GM23338 (cell line): ENCODE measurements at regions not wholly inside any gene's neighbourhood (a gene's known extent, or its start where the extent isn't known, plus 50 kb on each side); places are given as distances from the start of the nearest gene placed in this dataset.

Source experiments
- CREB1 ChIP-seq: fragments of 250-450 bp; sonication (Bioruptor Pico); IDR thresholded peaks from 2 replicates; pipeline ENCODE4 v1.5.0; 2020; ENCODE audit warnings: low read depth, mild to moderate bottlenecking, moderate library complexity
- EZH2 ChIP-seq: fragments of 200-600 bp; sonication (generic); IDR thresholded peaks from one replicate; pipeline ENCODE4 v1.8.0; 2017; ENCODE audit warnings: antibody characterized with exemption, mild to moderate bottlenecking, low read depth; ENCODE audit not compliant: unreplicated experiment
- EZH2phosphoT487 ChIP-seq: fragments of 200-600 bp; sonication (generic); IDR thresholded peaks from one replicate; pipeline ENCODE4 v1.8.1; 2018; ENCODE audit warnings: antibody characterized with exemption; ENCODE audit not compliant: unreplicated experiment
- JUNB ChIP-seq: IDR thresholded peaks from one replicate; pipeline ENCODE4 v1.6.1; 2016; ENCODE audit warnings: antibody characterized with exemption; ENCODE audit not compliant: unreplicated experiment
- POLR2AphosphoS5 ChIP-seq: IDR thresholded peaks from 2 replicates; pipeline ENCODE4 v1.6.1; 2016; ENCODE audit warnings: antibody characterized with exemption, low read depth
- TF ChIP-seq, protein P1 (sequence below): IDR thresholded peaks from one replicate; pipeline ENCODE4 v1.6.1; 2018; ENCODE audit warnings: antibody characterized with exemption; ENCODE audit not compliant: unreplicated experiment
- TF ChIP-seq, protein P2 (sequence below), 2 experiments: fragments of 200-600 bp in 1 of 2; sonication (generic) in 1 of 2; conservative IDR thresholded peaks; 2 replicates each; pipeline versions ENCODE4 v1.5.1 to v1.6.1; 2016 to 2017; ENCODE audit warnings: antibody characterized with exemption in 2 of 2, low read depth in 2 of 2, mild to moderate bottlenecking in 2 of 2, moderate library complexity in 1 of 2

DNA sequence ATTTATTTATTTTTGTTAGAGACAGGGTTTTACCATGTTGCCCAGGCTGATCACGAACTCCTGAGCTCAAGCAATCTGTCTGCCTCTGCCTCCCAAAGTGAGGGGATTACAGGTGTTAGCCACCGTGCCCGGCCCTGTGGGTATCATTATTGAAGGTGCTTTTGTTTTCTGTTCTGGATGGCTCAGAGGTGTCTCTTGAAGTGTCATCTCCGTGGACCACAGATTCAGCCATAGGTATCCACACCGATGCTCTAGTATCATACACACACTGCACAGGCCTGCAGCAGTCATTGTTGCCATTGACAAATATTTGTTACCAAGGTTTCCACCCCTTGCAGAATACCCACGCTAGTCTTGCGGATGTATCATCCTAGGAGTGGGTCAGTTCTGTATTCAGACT is 446.2 kb downstream of the XYLT1 start:
- TF ChIP-seq, protein P1, sequence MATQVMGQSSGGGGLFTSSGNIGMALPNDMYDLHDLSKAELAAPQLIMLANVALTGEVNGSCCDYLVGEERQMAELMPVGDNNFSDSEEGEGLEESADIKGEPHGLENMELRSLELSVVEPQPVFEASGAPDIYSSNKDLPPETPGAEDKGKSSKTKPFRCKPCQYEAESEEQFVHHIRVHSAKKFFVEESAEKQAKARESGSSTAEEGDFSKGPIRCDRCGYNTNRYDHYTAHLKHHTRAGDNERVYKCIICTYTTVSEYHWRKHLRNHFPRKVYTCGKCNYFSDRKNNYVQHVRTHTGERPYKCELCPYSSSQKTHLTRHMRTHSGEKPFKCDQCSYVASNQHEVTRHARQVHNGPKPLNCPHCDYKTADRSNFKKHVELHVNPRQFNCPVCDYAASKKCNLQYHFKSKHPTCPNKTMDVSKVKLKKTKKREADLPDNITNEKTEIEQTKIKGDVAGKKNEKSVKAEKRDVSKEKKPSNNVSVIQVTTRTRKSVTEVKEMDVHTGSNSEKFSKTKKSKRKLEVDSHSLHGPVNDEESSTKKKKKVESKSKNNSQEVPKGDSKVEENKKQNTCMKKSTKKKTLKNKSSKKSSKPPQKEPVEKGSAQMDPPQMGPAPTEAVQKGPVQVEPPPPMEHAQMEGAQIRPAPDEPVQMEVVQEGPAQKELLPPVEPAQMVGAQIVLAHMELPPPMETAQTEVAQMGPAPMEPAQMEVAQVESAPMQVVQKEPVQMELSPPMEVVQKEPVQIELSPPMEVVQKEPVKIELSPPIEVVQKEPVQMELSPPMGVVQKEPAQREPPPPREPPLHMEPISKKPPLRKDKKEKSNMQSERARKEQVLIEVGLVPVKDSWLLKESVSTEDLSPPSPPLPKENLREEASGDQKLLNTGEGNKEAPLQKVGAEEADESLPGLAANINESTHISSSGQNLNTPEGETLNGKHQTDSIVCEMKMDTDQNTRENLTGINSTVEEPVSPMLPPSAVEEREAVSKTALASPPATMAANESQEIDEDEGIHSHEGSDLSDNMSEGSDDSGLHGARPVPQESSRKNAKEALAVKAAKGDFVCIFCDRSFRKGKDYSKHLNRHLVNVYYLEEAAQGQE = no peak
- TF ChIP-seq, protein P2, sequence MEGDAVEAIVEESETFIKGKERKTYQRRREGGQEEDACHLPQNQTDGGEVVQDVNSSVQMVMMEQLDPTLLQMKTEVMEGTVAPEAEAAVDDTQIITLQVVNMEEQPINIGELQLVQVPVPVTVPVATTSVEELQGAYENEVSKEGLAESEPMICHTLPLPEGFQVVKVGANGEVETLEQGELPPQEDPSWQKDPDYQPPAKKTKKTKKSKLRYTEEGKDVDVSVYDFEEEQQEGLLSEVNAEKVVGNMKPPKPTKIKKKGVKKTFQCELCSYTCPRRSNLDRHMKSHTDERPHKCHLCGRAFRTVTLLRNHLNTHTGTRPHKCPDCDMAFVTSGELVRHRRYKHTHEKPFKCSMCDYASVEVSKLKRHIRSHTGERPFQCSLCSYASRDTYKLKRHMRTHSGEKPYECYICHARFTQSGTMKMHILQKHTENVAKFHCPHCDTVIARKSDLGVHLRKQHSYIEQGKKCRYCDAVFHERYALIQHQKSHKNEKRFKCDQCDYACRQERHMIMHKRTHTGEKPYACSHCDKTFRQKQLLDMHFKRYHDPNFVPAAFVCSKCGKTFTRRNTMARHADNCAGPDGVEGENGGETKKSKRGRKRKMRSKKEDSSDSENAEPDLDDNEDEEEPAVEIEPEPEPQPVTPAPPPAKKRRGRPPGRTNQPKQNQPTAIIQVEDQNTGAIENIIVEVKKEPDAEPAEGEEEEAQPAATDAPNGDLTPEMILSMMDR (conservative IDR thresholded peaks at IDR 0.05; ENCODE audit: low read depth in 2 of 2) = no peak
- no peak for TF ChIP-seq EZH2
- TF ChIP-seq EZH2phosphoT487 = no peak
- no peak for TF ChIP-seq JUNB
- TF ChIP-seq POLR2AphosphoS5 = no peak
- no peak for TF ChIP-seq CREB1 (CRISPR knock-in tag)
